Pancreas (tissue), 10 donors: ENCODE measurements at regions not wholly inside any gene's neighbourhood (a gene's known extent, or its start where the extent isn't known, plus 50 kb on each side); places are given as distances from the start of the nearest gene placed in this dataset.
A peak's percentile ranks its signal among the peaks of the same experiment; 100 is the strongest.
"Not testable (repeated sequence)": the region's sequence is repeated elsewhere in the genome, so short reads cannot be mapped to it uniquely, and the experiment has no call there.

Experiments used
- ATAC-seq, 4 donors: fragments of 200-7000 bp; cut with Tn5 transposase; one replicate each; pipeline versions ENCODE4 v1.8.0 to v1.9.1; 2020; ENCODE audit warnings: mild to moderate bottlenecking in 4 of 4, moderate library complexity in 4 of 4
- DNase-seq, 6 donors: peaks; one replicate each; pipeline ENCODE4 v3.0.0-alpha.2; 2020
- FAIRE-seq: peaks from 2 replicates; lab custom pipeline; 2012; peaks lifted over from hg19 to GRCh38; lab: Jason Lieb, UNC
- H3K27ac ChIP-seq, 4 donors: fragments of 200-600 bp; sonication (generic); 1 replicate in 3 of 4; 2 replicates in 1 of 4; pipeline versions ENCODE4 v1.5.0 to v1.8.0; 2020
- H3K27me3 ChIP-seq, 4 donors: fragments of 200-600 bp; one replicate each; pipeline ENCODE4 v1.8.0; 2021
- H3K36me3 ChIP-seq, 3 donors: fragments of 200-600 bp; sonication (generic) in 1 of 3; one replicate each; pipeline versions ENCODE4 v1.5.0 to v1.8.0; 2020 to 2021
- H3K4me1 ChIP-seq, 3 donors: fragments of 200-600 bp; one replicate each; pipeline ENCODE4 v1.8.0; 2021
- H3K4me3 ChIP-seq, 4 donors: fragments of 200-600 bp; sonication (generic) in 2 of 4; one replicate each; pipeline versions ENCODE4 v1.5.0 to v1.8.0; 2020 to 2021
- H3K9me3 ChIP-seq, 4 donors: fragments of 200-600 bp; one replicate each; pipeline ENCODE4 v1.8.0; 2021
- WGBS, 2 donors: extraction: QIAGEN DNeasy Blood & Tissue Kit; methylation state at CpG; one replicate each; pipeline ENCODE4 v1.1.7; 2013; 5-methylcytosine and 5-hydroxymethylcytosine counted together
- intact Hi-C, 3 donors: fragments of 100-400 bp; cut with DNase I; formaldehyde crosslinking; loops; one replicate each; pipeline versions ENCODE4 v1.11.1 to v1.14.2; 2022
- donor health status: healthy with polysubstance abuse.
- donor health status: DM: no; HTN: no; CAD: no; lungs with moderate emphysema.
- donor health status: DM: no; HTN: no; CAD: no.
- donor health status: control.
- donor health status: control.
- donor health status: Bipolar disorder and iron deficiency.
- donor health status: DM: yes; HTN: yes; CAD: no.
- donor health status: DM: no; HTN: no; CAD: no.
- donor health status: DM: no; HTN: no; CAD: no.
- donor health status: DM: yes; HTN: yes; CAD: no.

- FAIRE-seq, H3K27ac ChIP-seq, H3K36me3 ChIP-seq, H3K27me3 ChIP-seq, intact Hi-C loops, H3K4me1 ChIP-seq, H3K9me3 ChIP-seq, H3K4me3 ChIP-seq: not testable (repeated sequence)
- ATAC-seq (peak in 3 of 4 donors; percentile 60 to 73 (median 68)), DNase-seq (peak in 1 of 6 donors; percentile 65)
- 33 to 47% methylated on average over 32 to 34 of the region's 34 CpGs for WGBS, 2 donors
Observed at GRCh38 chr9:63812822-63813221, 1472.2 kb downstream of the FOXD4L5 start.

- H3K27ac ChIP-seq, intact Hi-C loops, ATAC-seq, H3K9me3 ChIP-seq, H3K36me3 ChIP-seq, H3K4me3 ChIP-seq, H3K27me3 ChIP-seq, FAIRE-seq, H3K4me1 ChIP-seq: not testable (repeated sequence)
- 42 to 52% methylated on average over 5 of the region's 5 CpGs for WGBS, 2 donors
- DNase-seq = peak in 1 of 6 donors; percentile 48
Observed at GRCh38 chr9:63804205-63804604, 1480.8 kb downstream of the FOXD4L5 start.

GRCh38 chr9:63794081-63794685 lies 1490.8 kb downstream of the FOXD4L5 start:
- H3K9me3 ChIP-seq, H3K4me1 ChIP-seq, intact Hi-C loops, H3K4me3 ChIP-seq, ATAC-seq, H3K27ac ChIP-seq, FAIRE-seq, H3K36me3 ChIP-seq, DNase-seq, H3K27me3 ChIP-seq: not testable (repeated sequence)
- 37 to 50% methylated on average over 8 of the region's 8 CpGs for WGBS, 2 donors

GRCh38 chr9:63787454-63787853 lies 1497.6 kb downstream of the FOXD4L5 start:
- H3K27ac ChIP-seq, H3K4me1 ChIP-seq, H3K4me3 ChIP-seq, FAIRE-seq, intact Hi-C loops, H3K9me3 ChIP-seq, DNase-seq, H3K27me3 ChIP-seq, H3K36me3 ChIP-seq, ATAC-seq: not testable (repeated sequence)
- 16 to 18% methylated on average over 3 of the region's 3 CpGs for whole genome bisulfite sequencing, 2 donors

- H3K27ac ChIP-seq, H3K9me3 ChIP-seq, H3K36me3 ChIP-seq, FAIRE-seq, intact Hi-C loops, H3K4me3 ChIP-seq, ATAC-seq, H3K4me1 ChIP-seq, H3K27me3 ChIP-seq: not testable (repeated sequence)
- DNase-seq = peak in 1 of 6 donors; percentile 16
- 64 to 68% methylated on average over 15 of the region's 15 CpGs for WGBS, 2 donors
Observed at GRCh38 chr9:63785059-63785458, 1500.0 kb downstream of the FOXD4L5 start.

GRCh38 chr9:63784421-63784820 lies 1500.6 kb downstream of the FOXD4L5 start:
- FAIRE-seq, H3K27me3 ChIP-seq, H3K9me3 ChIP-seq, H3K4me3 ChIP-seq, H3K36me3 ChIP-seq, H3K27ac ChIP-seq, ATAC-seq, H3K4me1 ChIP-seq, intact Hi-C loops: not testable (repeated sequence)
- 56 to 65% methylated on average over 21 of the region's 21 CpGs for WGBS, 2 donors
- peak in 3 of 6 donors; percentile 44 to 75 (median 65) for DNase-seq

- peak in 1 of 6 donors; percentile 43 for DNase-seq
Observed at GRCh38 chr9:63781817-63782439, 1503.1 kb downstream of the FOXD4L5 start.

DNA sequence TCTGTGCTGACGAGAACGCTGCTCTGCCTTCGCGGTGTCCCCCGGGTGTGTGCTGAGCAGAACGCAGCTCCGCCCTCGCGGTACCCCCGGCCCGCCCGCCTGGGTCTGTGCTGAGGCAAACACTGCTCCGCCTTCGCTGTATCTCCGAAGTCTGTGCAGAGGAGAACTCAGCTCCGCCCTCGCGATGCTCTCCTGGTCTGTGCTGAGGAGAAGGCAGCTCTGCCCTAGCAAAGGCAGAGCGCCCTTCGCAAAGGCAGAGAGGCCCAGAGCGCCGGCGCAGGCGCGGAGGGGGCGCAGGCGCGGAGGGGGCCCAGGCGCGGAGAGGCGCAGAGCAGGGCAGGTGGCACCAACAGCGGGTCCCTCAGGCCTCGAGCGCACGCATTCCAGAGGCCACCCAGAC lies 1503.6 kb downstream of the FOXD4L5 start:
- 32 to 38% methylated on average over 35 of the region's 35 CpGs for WGBS, 2 donors
- DNase-seq = peak in 1 of 6 donors; percentile 48
- H3K27me3 ChIP-seq, intact Hi-C loops, FAIRE-seq, H3K4me3 ChIP-seq, H3K27ac ChIP-seq, H3K9me3 ChIP-seq, H3K36me3 ChIP-seq, H3K4me1 ChIP-seq: not testable (repeated sequence)
- ATAC-seq = peak; percentile 64 to 82 (median 79)

More at GRCh38 chr9:63781817-63782439, 1503.1 kb downstream of the FOXD4L5 start:
- H3K27me3 ChIP-seq, H3K36me3 ChIP-seq, FAIRE-seq, intact Hi-C loops, ATAC-seq, H3K27ac ChIP-seq, H3K4me1 ChIP-seq, H3K4me3 ChIP-seq, H3K9me3 ChIP-seq: not testable (repeated sequence)
- WGBS, 2 donors = 32 to 46% methylated on average over 21 to 31 of the region's 33 CpGs

GRCh38 chr9:63776220-63776619 lies 1508.8 kb downstream of the FOXD4L5 start:
- peak in 1 of 4 donors; percentile 22 for ATAC-seq
- DNase-seq, FAIRE-seq, H3K27me3 ChIP-seq, H3K27ac ChIP-seq, H3K4me3 ChIP-seq, H3K36me3 ChIP-seq, intact Hi-C loops, H3K4me1 ChIP-seq, H3K9me3 ChIP-seq: not testable (repeated sequence)
- WGBS, 2 donors = 60 to 70% methylated on average over 2 to 3 of the region's 7 CpGs

DNA sequence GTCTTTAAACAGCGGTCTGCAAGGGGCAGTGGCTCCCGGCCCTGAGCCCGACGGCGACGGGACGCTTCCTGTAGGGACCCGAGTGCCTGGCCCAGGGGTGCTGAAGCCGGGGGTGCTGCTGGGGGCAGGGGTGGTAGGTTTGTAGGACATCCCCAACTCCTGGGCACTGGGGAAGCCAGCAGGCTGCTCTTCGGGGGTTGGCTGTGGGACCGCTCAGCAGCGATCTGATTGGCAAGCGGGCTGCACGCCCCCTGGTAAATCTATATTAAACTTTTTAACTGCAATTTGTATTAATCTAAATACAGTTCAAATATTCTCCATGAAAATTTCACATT lies 1510.0 kb downstream of the FOXD4L5 start:
- FAIRE-seq, H3K36me3 ChIP-seq, intact Hi-C loops, H3K27me3 ChIP-seq, H3K4me3 ChIP-seq, H3K27ac ChIP-seq, ATAC-seq, DNase-seq, H3K9me3 ChIP-seq, H3K4me1 ChIP-seq: not testable (repeated sequence)
- 67 to 83% methylated on average over 14 of the region's 14 CpGs for WGBS, 2 donors

DNA sequence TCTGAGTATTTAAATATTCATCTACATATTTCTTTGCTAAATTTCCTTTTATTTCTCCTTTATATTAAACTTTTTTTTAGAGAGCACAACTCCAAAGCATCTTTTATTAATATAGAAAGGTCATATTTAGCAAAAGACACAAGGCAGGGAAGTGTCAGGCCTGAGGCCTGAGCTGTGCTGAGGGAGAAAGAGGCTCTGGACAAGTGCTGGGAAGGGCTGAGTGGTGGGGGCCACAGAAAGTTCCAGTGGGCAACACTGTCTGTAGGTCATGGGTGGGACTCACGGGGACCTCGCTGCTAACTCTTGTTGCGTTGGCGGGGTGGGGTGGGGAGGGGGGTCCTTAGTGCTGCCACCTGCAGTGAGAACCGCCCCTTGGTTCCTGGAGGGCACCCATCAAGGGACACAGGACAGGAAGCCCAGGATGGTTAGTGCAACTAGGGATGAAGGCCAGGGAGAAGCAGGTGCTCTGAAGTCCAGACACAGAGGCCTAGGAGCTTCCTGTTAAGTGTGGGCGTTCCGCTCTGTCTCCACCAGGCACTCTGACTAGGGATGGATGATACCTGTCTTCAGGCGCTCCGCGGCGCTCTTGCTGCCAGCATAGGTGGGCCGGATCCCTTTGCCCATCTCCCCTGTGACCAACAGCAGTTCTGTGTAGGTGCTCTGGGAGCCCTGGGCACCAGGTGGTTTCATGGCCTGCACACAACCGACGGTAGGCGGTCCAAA lies 1510.5 kb downstream of the FOXD4L5 start:
- H3K36me3 ChIP-seq, DNase-seq, H3K27me3 ChIP-seq, H3K4me3 ChIP-seq, FAIRE-seq, intact Hi-C loops, H3K27ac ChIP-seq, H3K9me3 ChIP-seq, ATAC-seq, H3K4me1 ChIP-seq: not testable (repeated sequence)
- 76 to 77% methylated on average over 13 to 14 of the region's 15 CpGs for WGBS, 2 donors

GRCh38 chr9:63762230-63762629 lies 1522.8 kb downstream of the FOXD4L5 start:
- H3K27ac ChIP-seq, H3K9me3 ChIP-seq, FAIRE-seq, intact Hi-C loops, ATAC-seq, DNase-seq, H3K27me3 ChIP-seq, H3K4me1 ChIP-seq, H3K36me3 ChIP-seq, H3K4me3 ChIP-seq: not testable (repeated sequence)
- WGBS, 2 donors = 60% methylated on average over 13 of the region's 13 CpGs
